Osteocyte (in vitro differentiated cells): ENCODE measurements at regions not wholly inside any gene's neighbourhood (a gene's known extent, or its start where the extent isn't known, plus 50 kb on each side); places are given as distances from the start of the nearest gene placed in this dataset.

ENCODE experiments used
- DNase-seq: peaks from one replicate; pipeline ENCODE4 v3.0.0; 2021; ENCODE audit warnings: mixed read lengths; ENCODE audit not compliant: unreplicated experiment; ENCODE audit errors: extremely low spot score
- H3K27ac Mint-ChIP-seq: one replicate; pipeline ENCODE4 v1.8.0; 2021; ENCODE audit warnings: mild to moderate bottlenecking, mixed read lengths; ENCODE audit not compliant: unreplicated experiment
- H3K27me3 Mint-ChIP-seq: one replicate; pipeline ENCODE4 v1.8.0; 2021; ENCODE audit warnings: mixed read lengths; ENCODE audit not compliant: unreplicated experiment
- H3K36me3 Mint-ChIP-seq: one replicate; pipeline ENCODE4 v1.8.0; 2021; ENCODE audit warnings: mixed read lengths; ENCODE audit not compliant: unreplicated experiment
- H3K4me1 Mint-ChIP-seq: one replicate; pipeline ENCODE4 v1.8.0; 2021; ENCODE audit warnings: mixed read lengths; ENCODE audit not compliant: unreplicated experiment
- H3K4me3 Mint-ChIP-seq: one replicate; pipeline ENCODE4 v1.8.0; 2021; ENCODE audit warnings: mild to moderate bottlenecking, moderate library complexity, mixed read lengths; ENCODE audit not compliant: unreplicated experiment
- H3K9me3 Mint-ChIP-seq: one replicate; pipeline ENCODE4 v1.8.0; 2021; ENCODE audit warnings: mixed read lengths; ENCODE audit not compliant: unreplicated experiment
- CTCF ChIP-seq: fragments of 200-600 bp; sonication (generic); IDR thresholded peaks from 2 replicates; pipeline ENCODE4 v1.5.0; 2021; ENCODE audit warnings: antibody characterized with exemption, mild to moderate bottlenecking, moderate library complexity

- TF ChIP-seq CTCF = no peak
- Mint-ChIP-seq H3K4me1 (peaks cover 17% of the 10 kb centered on the region), H3K27ac (no peak overlapping the region), H3K9me3 (no peaks in the 10 kb centered on the region), H3K27me3 (peaks cover 7% of the 10 kb centered on the region), H3K36me3 (no peaks in the 10 kb centered on the region), H3K4me3 (no peak overlapping the region)
- no peak for DNase-seq
These were observed 220.6 kb upstream of the LYZL1 start for GRCh38 chr10:29068302-29068701.

- DNase-seq = no peak
- Mint-ChIP-seq H3K9me3 (no peaks in the 10 kb centered on the region), H3K4me1 (peaks cover 15% of the 10 kb centered on the region), H3K4me3 (no peak overlapping the region), H3K36me3 (no peaks in the 10 kb centered on the region), H3K27ac (no peak overlapping the region), H3K27me3 (peaks cover 7% of the 10 kb centered on the region)
- no peak for TF ChIP-seq CTCF
These were observed 219.9 kb upstream of the LYZL1 start for GRCh38 chr10:29068966-29069365.

GRCh38 chr10:29069941-29070340, 218.9 kb upstream of the LYZL1 start:
- Mint-ChIP-seq H3K4me3 (no peak overlapping the region), H3K4me1 (peaks cover 7% of the 10 kb centered on the region), H3K27ac (no peak overlapping the region), H3K27me3 (peaks cover 7% of the 10 kb centered on the region), H3K36me3 (no peaks in the 10 kb centered on the region), H3K9me3 (no peaks in the 10 kb centered on the region)
- no peak for DNase-seq
- no peak for TF ChIP-seq CTCF

GRCh38 chr10:29078919-29079318, 210.0 kb upstream of the LYZL1 start:
- Mint-ChIP-seq H3K9me3 (no peaks in the 10 kb centered on the region), H3K4me3 (no peak overlapping the region), H3K27ac (no peak overlapping the region), H3K27me3 (no peaks in the 10 kb centered on the region), H3K36me3 (no peaks in the 10 kb centered on the region), H3K4me1 (no peaks in the 10 kb centered on the region)
- no peak for DNase-seq
- TF ChIP-seq CTCF = no peak

GRCh38 chr10:29081231-29081630, 207.6 kb upstream of the LYZL1 start:
- no peaks in the 10 kb centered on the region for H3K4me1 Mint-ChIP-seq
- H3K27ac Mint-ChIP-seq = no peak overlapping the region
- H3K36me3 Mint-ChIP-seq = no peaks in the 10 kb centered on the region
- no peak overlapping the region for H3K4me3 Mint-ChIP-seq
- no peak for TF ChIP-seq CTCF
- H3K27me3 Mint-ChIP-seq = no peaks in the 10 kb centered on the region
- no peaks in the 10 kb centered on the region for H3K9me3 Mint-ChIP-seq
- DNase-seq = no peak
